Neuronal stem cell (in vitro differentiated cells): ENCODE measurements at regions not wholly inside any gene's neighbourhood (a gene's known extent, or its start where the extent isn't known, plus 50 kb on each side); places are given as distances from the start of the nearest gene placed in this dataset.

ENCODE experiments used
- DNase-seq: peaks from one replicate; pipeline ENCODE4 v3.0.0-alpha.2; 2013; ENCODE audit warnings: low spot score
- H2AFZ ChIP-seq: one replicate; pipeline ENCODE4 v1.6.1; 2013; ENCODE audit warnings: mild to moderate bottlenecking, low read length, inconsistent platforms
- H2AK5ac ChIP-seq: 2 replicates; pipeline ENCODE4 v1.6.1; 2013; ENCODE audit warnings: low read depth, mild to moderate bottlenecking, inconsistent platforms, low read length, moderate library complexity, mixed read lengths
- H2BK120ac ChIP-seq: 2 replicates; pipeline ENCODE4 v1.6.1; 2013; ENCODE audit warnings: low read depth, mild to moderate bottlenecking, inconsistent platforms, low read length, moderate library complexity, mixed read lengths
- H2BK12ac ChIP-seq: one replicate; pipeline ENCODE4 v1.6.1; 2013; ENCODE audit warnings: low read length, inconsistent platforms
- H2BK15ac ChIP-seq: 2 replicates; pipeline ENCODE4 v1.6.1; 2013; ENCODE audit warnings: mild to moderate bottlenecking, low read length, inconsistent platforms, mixed read lengths
- H2BK5ac ChIP-seq: one replicate; pipeline ENCODE4 v1.6.1; 2013; ENCODE audit warnings: inconsistent platforms, mild to moderate bottlenecking, low read length, moderate library complexity
- H3K14ac ChIP-seq: one replicate; pipeline ENCODE4 v1.6.1; 2013; ENCODE audit warnings: low read length, inconsistent platforms
- H3K18ac ChIP-seq: 2 replicates; pipeline ENCODE4 v1.6.1; 2013; ENCODE audit warnings: low read length, inconsistent platforms
- H3K23ac ChIP-seq: 2 replicates; pipeline ENCODE4 v1.6.1; 2013; ENCODE audit warnings: low read depth, mild to moderate bottlenecking, mixed read lengths, low read length, inconsistent platforms; ENCODE audit not compliant: poor library complexity
- H3K27ac ChIP-seq: replicated peaks from 3 replicates; pipeline ENCODE4 v1.5.1; 2013; ENCODE audit warnings: low read length, inconsistent platforms
- H3K27me3 ChIP-seq, 3 experiments: 2 replicates each; pipeline ENCODE4 v1.6.1; 2013; ENCODE audit warnings: low read length in 3 of 3, mild to moderate bottlenecking in 2 of 3, inconsistent platforms in 1 of 3, low read depth in 1 of 3, mixed read lengths in 1 of 3, moderate library complexity in 1 of 3; ENCODE audit not compliant: control insufficient read depth in 3 of 3, insufficient read depth in 3 of 3
- H3K36me3 ChIP-seq, 2 donors: replicated peaks in 1 of 2; 2 replicates each; pipeline ENCODE4 v1.6.1; 2013; ENCODE audit warnings: low read length in 2 of 2; ENCODE audit not compliant: control insufficient read depth in 2 of 2, insufficient read depth in 2 of 2
- H3K4ac ChIP-seq: 2 replicates; pipeline ENCODE4 v1.6.1; 2013; ENCODE audit warnings: inconsistent platforms, mild to moderate bottlenecking, low read length, moderate library complexity
- H3K4me1 ChIP-seq, 2 donors: 1 replicate in 1 of 2; 2 replicates in 1 of 2; pipeline ENCODE4 v1.6.1; 2013; ENCODE audit warnings: low read length in 2 of 2, low read depth in 1 of 2; ENCODE audit not compliant: control insufficient read depth in 2 of 2, insufficient read depth in 1 of 2
- H3K4me2 ChIP-seq: one replicate; pipeline ENCODE4 v1.6.1; 2013; ENCODE audit warnings: mild to moderate bottlenecking, low read length, inconsistent platforms; ENCODE audit not compliant: insufficient read depth, poor library complexity, severe bottlenecking
- H3K4me3 ChIP-seq, 2 donors: 2 replicates each; pipeline ENCODE4 v1.5.1; 2013; ENCODE audit warnings: low read length in 2 of 2, mild to moderate bottlenecking in 2 of 2, inconsistent platforms in 1 of 2, moderate library complexity in 1 of 2
- H3K79me1 ChIP-seq: one replicate; pipeline ENCODE4 v1.6.1; 2013; ENCODE audit warnings: low read depth, mild to moderate bottlenecking, inconsistent platforms, low read length, moderate library complexity
- H3K9ac ChIP-seq: one replicate; pipeline ENCODE4 v1.6.1; 2013; ENCODE audit warnings: mild to moderate bottlenecking, low read depth, low read length, inconsistent platforms; ENCODE audit not compliant: poor library complexity
- H3K9me3 ChIP-seq, 2 donors: replicated peaks in 1 of 2; 2 replicates each; pipeline versions ENCODE3 to v1.6.1; 2013; ENCODE audit warnings: low read length in 2 of 2, mild to moderate bottlenecking in 2 of 2, inconsistent platforms in 1 of 2, low read depth in 1 of 2, mixed read lengths in 1 of 2, moderate library complexity in 1 of 2; ENCODE audit not compliant: control insufficient read depth in 2 of 2, insufficient read depth in 1 of 2
- H4K8ac ChIP-seq: one replicate; pipeline ENCODE4 v1.6.1; 2013; ENCODE audit warnings: low read depth, mild to moderate bottlenecking, inconsistent platforms, low read length, moderate library complexity
- H4K91ac ChIP-seq: one replicate; pipeline ENCODE4 v1.6.1; 2013; ENCODE audit warnings: low read length, low read depth, mild to moderate bottlenecking, inconsistent platforms; ENCODE audit not compliant: poor library complexity
- WGBS, 2 donors: extraction: QIAGEN DNeasy Blood & Tissue Kit; methylation state at CpG; one replicate each; pipeline ENCODE4 v1.1.7; 2013; ENCODE audit warnings: missing lambda C conversion rate in 2 of 2, mixed read lengths in 1 of 2; ENCODE audit not compliant: insufficient read length in 2 of 2, insufficient replicate concordance in 1 of 2; ENCODE audit errors: extremely low coverage in 2 of 2; 5-methylcytosine and 5-hydroxymethylcytosine counted together

DNA sequence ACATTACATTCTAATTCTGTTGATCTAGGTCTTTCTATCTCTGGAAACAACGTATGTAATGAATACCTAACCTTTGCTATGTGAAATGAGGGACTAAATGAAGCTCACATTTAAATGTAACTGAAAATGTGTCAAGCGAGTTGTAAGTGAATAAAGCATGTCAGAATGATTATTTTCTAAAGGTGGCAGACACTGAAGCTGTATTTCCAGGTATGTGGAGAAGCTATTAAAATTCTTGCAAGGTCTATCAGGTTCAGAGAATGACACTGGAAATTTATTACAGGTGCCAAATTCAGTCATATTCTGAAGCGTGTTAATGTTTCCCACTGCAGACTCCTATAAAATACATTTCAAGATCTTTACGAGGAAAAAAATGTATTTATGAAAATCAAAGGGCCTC is 641.4 kb downstream of the RPS29 start:
- WGBS, 2 donors = no CpG with 5 or more reads among the region's 4 CpGs
- Histone ChIP-seq H2AFZ (no peak overlapping the region), H3K4me3 (no peak overlapping the region), H2AK5ac (no peak overlapping the region), H3K23ac (no peak overlapping the region), H4K91ac (no peak overlapping the region), H3K36me3 (no peaks in the 10 kb centered on the region), H3K79me1 (no peaks in the 10 kb centered on the region), H3K27me3 (no peaks in the 10 kb centered on the region), H4K8ac (no peak overlapping the region), H3K9ac (no peak overlapping the region), H2BK15ac (no peak overlapping the region), H3K14ac (no peak overlapping the region), H3K4ac (no peak overlapping the region), H2BK12ac (no peak overlapping the region), H2BK5ac (no peak overlapping the region), H3K18ac (no peak overlapping the region), H3K4me1 (no peaks in the 10 kb centered on the region), H3K27ac (no peak overlapping the region), H3K4me2 (no peak overlapping the region), H2BK120ac (no peak overlapping the region), H3K9me3 (no peaks in the 10 kb centered on the region)
- DNase-seq = no peak

DNA sequence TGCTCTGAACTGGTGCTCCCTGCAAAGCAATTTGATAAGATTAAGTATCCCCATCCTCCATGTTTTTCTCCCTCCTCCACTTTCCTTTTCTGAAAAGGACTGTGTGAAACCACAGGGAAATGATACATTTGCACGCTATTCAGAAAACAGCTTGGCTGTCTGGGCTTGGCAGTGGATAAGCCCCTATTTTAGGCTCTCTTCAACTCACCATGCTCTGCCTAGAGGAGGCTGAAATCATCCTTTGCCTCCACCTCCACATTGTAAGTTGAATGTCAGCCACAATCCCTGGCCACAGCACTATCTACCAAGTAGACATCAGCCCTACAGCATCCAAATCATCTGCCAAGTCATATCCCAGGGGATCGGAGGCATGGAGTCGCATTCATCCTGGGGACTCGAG is 642.3 kb downstream of the RPS29 start:
- no peaks in the 10 kb centered on the region for H3K27me3 ChIP-seq
- DNase-seq = no peak
- no CpG with 5 or more reads among the region's 4 CpGs for WGBS, 2 donors
- no peak overlapping the region for H2AFZ ChIP-seq
- H3K23ac ChIP-seq = no peak overlapping the region
- no peak overlapping the region for H2BK5ac ChIP-seq
- no peak overlapping the region for H4K91ac ChIP-seq
- no peak overlapping the region for H3K27ac ChIP-seq
- no peak overlapping the region for H3K18ac ChIP-seq
- no peaks in the 10 kb centered on the region for H3K79me1 ChIP-seq
- H2BK120ac ChIP-seq = no peak overlapping the region
- no peak overlapping the region for H3K14ac ChIP-seq
- no peaks in the 10 kb centered on the region for H3K4me1 ChIP-seq
- H2BK12ac ChIP-seq = no peak overlapping the region
- H3K9ac ChIP-seq = no peak overlapping the region
- H3K9me3 ChIP-seq = no peaks in the 10 kb centered on the region
- H3K36me3 ChIP-seq = no peaks in the 10 kb centered on the region
- H3K4me3 ChIP-seq = no peak overlapping the region
- H2AK5ac ChIP-seq = no peak overlapping the region
- no peak overlapping the region for H2BK15ac ChIP-seq
- no peak overlapping the region for H3K4me2 ChIP-seq
- H4K8ac ChIP-seq = no peak overlapping the region
- no peak overlapping the region for H3K4ac ChIP-seq

DNA sequence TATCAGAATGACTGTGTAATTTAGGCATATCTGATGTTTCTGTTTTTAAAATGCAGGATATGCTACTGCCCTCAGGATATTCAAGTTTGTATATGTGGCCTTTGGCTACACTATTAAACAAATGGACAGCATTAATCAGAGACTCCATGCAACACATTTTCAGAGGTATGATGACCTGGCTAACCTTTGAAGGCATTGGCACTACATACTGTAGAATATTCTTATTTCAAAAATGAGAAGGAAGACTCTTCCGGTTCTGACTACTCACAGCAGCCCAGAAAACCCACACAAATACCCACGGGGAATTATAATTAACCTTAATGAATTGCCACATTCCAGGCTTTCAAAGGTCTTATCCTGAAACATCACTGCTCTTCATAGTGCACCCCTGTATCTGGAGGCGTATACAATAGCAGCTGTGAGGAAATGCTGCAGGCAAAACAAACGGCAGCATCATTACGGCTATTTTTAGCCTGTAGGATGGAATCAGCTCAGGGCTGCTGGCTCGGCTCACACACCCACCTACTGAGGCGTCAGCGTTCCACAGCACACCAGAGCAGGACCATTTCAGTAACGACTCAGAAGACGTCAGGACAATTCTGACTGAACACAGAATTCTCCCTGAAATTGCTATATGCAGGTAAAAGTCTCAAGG is 648.5 kb downstream of the RPS29 start:
- H3K4me2 ChIP-seq = no peak overlapping the region
- no peak overlapping the region for H2BK15ac ChIP-seq
- H2BK120ac ChIP-seq = no peak overlapping the region
- no peak overlapping the region for H2BK12ac ChIP-seq
- no peaks in the 10 kb centered on the region for H3K9me3 ChIP-seq
- no peak overlapping the region for H3K23ac ChIP-seq
- peak overlapping the region; percentile 5 for H3K27ac ChIP-seq
- H3K79me1 ChIP-seq = no peaks in the 10 kb centered on the region
- H3K4me1 ChIP-seq = peaks cover 0 to 2% of the 10 kb centered on the region in 2 donors
- no peak overlapping the region for H3K4me3 ChIP-seq
- no peak overlapping the region for H4K8ac ChIP-seq
- H3K14ac ChIP-seq = no peak overlapping the region
- H3K27me3 ChIP-seq = no peaks in the 10 kb centered on the region
- DNase-seq = peak; percentile 12
- H2AFZ ChIP-seq = no peak overlapping the region
- H3K9ac ChIP-seq = no peak overlapping the region
- H3K4ac ChIP-seq = no peak overlapping the region
- no CpG with 5 or more reads among the region's 10 CpGs for WGBS, 2 donors
- no peak overlapping the region for H3K18ac ChIP-seq
- no peaks in the 10 kb centered on the region for H3K36me3 ChIP-seq
- no peak overlapping the region for H2AK5ac ChIP-seq
- no peak overlapping the region for H4K91ac ChIP-seq
- no peak overlapping the region for H2BK5ac ChIP-seq

DNA sequence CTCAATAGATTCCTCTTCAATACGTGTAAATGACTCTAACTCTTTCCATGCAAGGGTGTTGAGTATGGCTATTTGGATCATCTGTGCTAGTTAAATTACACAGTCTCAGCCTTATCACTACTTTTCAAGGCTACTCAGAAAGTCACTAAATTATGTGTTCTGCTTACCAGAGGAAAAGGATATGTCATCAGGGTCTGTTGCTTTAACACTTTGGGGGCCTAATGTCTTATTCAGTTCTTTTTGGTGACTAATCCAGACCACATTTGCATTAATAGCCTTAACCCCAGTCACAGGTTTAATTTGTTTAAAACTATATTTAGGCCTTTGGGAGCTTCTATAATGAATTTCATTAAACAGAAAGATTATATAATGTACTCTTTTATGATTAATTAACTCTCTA is 649.3 kb downstream of the RPS29 start:
- H3K4me3 ChIP-seq = no peak overlapping the region
- H3K4me1 ChIP-seq = peaks cover 0 to 2% of the 10 kb centered on the region in 2 donors
- no peaks in the 10 kb centered on the region for H3K27me3 ChIP-seq
- no CpG with 5 or more reads among the region's 1 CpG for WGBS, 2 donors
- DNase-seq = no peak
- H3K23ac ChIP-seq = no peak overlapping the region
- H3K36me3 ChIP-seq = no peaks in the 10 kb centered on the region
- no peak overlapping the region for H4K8ac ChIP-seq
- no peak overlapping the region for H2BK120ac ChIP-seq
- no peaks in the 10 kb centered on the region for H3K9me3 ChIP-seq
- no peak overlapping the region for H2BK5ac ChIP-seq
- no peak overlapping the region for H4K91ac ChIP-seq
- no peak overlapping the region for H2AK5ac ChIP-seq
- no peak overlapping the region for H3K9ac ChIP-seq
- H3K79me1 ChIP-seq = no peaks in the 10 kb centered on the region
- no peak overlapping the region for H3K14ac ChIP-seq
- H2AFZ ChIP-seq = no peak overlapping the region
- H3K4ac ChIP-seq = no peak overlapping the region
- no peak overlapping the region for H3K4me2 ChIP-seq
- H3K27ac ChIP-seq = peak overlapping the region; percentile 46
- no peak overlapping the region for H2BK12ac ChIP-seq
- no peak overlapping the region for H3K18ac ChIP-seq
- no peak overlapping the region for H2BK15ac ChIP-seq
